ENCODE measurements at regions not wholly inside any gene's neighbourhood (a gene's known extent, or its start where the extent isn't known, plus 50 kb on each side); places are given as distances from the start of the nearest gene placed in this dataset.

DNA sequence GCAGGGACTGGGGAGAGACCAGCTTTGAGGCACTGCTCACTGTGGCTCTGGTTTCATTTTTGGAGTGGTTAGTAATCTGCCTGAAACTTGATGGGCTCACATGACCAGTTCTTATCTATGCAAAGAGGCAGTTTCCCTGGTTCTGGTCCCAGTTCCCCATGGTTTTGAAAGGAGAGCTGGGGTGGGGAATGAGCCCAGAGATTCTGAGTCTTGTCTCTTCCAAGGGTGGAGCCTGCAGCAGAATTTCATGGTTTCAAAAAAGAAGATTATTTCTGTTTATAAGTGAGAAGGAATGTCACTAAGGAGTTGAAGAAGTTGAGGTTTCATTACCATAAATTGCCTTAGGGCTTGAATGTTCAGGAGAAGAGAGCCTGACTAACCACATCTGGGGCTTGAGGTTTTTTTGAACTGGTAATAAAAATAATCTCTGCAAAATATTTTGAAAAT, 190.2 kb upstream of the HABP2 start:
- H3K4me3 ChIP-seq (ENCODE audit: low read depth in 2 of 2, low read length in 2 of 2), result no peak overlapping the region
- BruUV-seq (replicated peaks), result no TSS peak
- no peak for ATAC-seq
- in situ Hi-C loops (cut with HindIII; ENCODE audit: low pct_unique_long_range_greater_than_20kb, low sequenced_read_pairs), result no loop called here
- H3K27me3 ChIP-seq (ENCODE audit: control insufficient read depth, insufficient read depth, low read length), result peaks cover 37% of the 10 kb centered on the region
- no peaks in the 10 kb centered on the region for H3K9me3 ChIP-seq (ENCODE audit: control insufficient read depth, insufficient read depth, low read depth, low read length)
- intact Hi-C loops (cut with micrococcal nuclease; ENCODE audit: unreplicated experiment), result no loop called here
- no peak overlapping the region for H3K27ac ChIP-seq (ENCODE audit: low read length)
- H3K36me3 ChIP-seq (ENCODE audit: control insufficient read depth, insufficient read depth, low read length), result no peaks in the 10 kb centered on the region
- TF ChIP-seq, protein P1, sequence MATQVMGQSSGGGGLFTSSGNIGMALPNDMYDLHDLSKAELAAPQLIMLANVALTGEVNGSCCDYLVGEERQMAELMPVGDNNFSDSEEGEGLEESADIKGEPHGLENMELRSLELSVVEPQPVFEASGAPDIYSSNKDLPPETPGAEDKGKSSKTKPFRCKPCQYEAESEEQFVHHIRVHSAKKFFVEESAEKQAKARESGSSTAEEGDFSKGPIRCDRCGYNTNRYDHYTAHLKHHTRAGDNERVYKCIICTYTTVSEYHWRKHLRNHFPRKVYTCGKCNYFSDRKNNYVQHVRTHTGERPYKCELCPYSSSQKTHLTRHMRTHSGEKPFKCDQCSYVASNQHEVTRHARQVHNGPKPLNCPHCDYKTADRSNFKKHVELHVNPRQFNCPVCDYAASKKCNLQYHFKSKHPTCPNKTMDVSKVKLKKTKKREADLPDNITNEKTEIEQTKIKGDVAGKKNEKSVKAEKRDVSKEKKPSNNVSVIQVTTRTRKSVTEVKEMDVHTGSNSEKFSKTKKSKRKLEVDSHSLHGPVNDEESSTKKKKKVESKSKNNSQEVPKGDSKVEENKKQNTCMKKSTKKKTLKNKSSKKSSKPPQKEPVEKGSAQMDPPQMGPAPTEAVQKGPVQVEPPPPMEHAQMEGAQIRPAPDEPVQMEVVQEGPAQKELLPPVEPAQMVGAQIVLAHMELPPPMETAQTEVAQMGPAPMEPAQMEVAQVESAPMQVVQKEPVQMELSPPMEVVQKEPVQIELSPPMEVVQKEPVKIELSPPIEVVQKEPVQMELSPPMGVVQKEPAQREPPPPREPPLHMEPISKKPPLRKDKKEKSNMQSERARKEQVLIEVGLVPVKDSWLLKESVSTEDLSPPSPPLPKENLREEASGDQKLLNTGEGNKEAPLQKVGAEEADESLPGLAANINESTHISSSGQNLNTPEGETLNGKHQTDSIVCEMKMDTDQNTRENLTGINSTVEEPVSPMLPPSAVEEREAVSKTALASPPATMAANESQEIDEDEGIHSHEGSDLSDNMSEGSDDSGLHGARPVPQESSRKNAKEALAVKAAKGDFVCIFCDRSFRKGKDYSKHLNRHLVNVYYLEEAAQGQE (IDR thresholded peaks at IDR 0.05; ENCODE audit: insufficient read depth in 1 of 2, low read depth in 2 of 2, low read length in 1 of 2), result no peak
- TF ChIP-seq, protein P2, sequence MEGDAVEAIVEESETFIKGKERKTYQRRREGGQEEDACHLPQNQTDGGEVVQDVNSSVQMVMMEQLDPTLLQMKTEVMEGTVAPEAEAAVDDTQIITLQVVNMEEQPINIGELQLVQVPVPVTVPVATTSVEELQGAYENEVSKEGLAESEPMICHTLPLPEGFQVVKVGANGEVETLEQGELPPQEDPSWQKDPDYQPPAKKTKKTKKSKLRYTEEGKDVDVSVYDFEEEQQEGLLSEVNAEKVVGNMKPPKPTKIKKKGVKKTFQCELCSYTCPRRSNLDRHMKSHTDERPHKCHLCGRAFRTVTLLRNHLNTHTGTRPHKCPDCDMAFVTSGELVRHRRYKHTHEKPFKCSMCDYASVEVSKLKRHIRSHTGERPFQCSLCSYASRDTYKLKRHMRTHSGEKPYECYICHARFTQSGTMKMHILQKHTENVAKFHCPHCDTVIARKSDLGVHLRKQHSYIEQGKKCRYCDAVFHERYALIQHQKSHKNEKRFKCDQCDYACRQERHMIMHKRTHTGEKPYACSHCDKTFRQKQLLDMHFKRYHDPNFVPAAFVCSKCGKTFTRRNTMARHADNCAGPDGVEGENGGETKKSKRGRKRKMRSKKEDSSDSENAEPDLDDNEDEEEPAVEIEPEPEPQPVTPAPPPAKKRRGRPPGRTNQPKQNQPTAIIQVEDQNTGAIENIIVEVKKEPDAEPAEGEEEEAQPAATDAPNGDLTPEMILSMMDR (IDR thresholded peaks at IDR 0.05), result no peak
- TF ChIP-seq TCF7L2 (IDR thresholded peaks at IDR 0.05; ENCODE audit: low read depth, low read length) (no peak), POLR2AphosphoS5 (IDR thresholded peaks at IDR 0.05; ENCODE audit: low read depth, low read length) (no peak), SIN3A (IDR thresholded peaks at IDR 0.05; ENCODE audit: borderline replicate concordance, insufficient read depth, low read depth, low read length) (no peak)
- no peak for DNase-seq (ENCODE audit: low read depth, low spot score)
- POLR2A ChIA-PET, result no interaction called here
- no peaks in the 10 kb centered on the region for H3K4me1 ChIP-seq (ENCODE audit: control insufficient read depth, insufficient read depth, low read length)
- CTCF ChIA-PET, result no interaction called here

DNA sequence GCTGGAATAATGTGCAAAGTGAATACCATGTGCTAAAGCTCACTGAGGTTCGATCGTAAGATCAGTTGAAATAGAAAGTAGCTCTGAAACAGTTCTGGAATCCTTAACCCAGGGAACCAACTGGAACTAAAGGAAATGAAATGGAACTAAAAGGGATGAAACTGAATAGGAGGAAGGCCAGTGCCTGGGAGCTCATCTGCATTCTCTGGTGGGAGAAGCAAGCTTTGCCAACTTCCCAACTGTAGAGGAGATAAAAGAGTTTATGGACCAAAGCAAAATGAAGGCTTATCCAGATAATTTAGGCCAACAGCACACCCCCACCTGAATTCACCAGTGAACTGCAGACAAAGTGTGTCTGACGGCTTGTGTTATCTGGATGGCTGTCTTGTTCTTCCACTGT, 188.6 kb upstream of the HABP2 start:
- Histone ChIP-seq H3K9me3 (ENCODE audit: control insufficient read depth, insufficient read depth, low read depth, low read length) (no peaks in the 10 kb centered on the region), H3K4me1 (ENCODE audit: control insufficient read depth, insufficient read depth, low read length) (no peaks in the 10 kb centered on the region), H3K36me3 (ENCODE audit: control insufficient read depth, insufficient read depth, low read length) (no peaks in the 10 kb centered on the region), H3K27me3 (ENCODE audit: control insufficient read depth, insufficient read depth, low read length) (peaks cover 40% of the 10 kb centered on the region), H3K27ac (ENCODE audit: low read length) (no peak overlapping the region), H3K4me3 (ENCODE audit: low read depth in 2 of 2, low read length in 2 of 2) (no peak overlapping the region)
- POLR2A ChIA-PET, result no interaction called here
- no TSS peak for BruUV-seq (replicated peaks)
- no peak for DNase-seq (ENCODE audit: low read depth, low spot score)
- in situ Hi-C loops (cut with HindIII; ENCODE audit: low pct_unique_long_range_greater_than_20kb, low sequenced_read_pairs) (no loop called here), intact Hi-C loops (cut with micrococcal nuclease; ENCODE audit: unreplicated experiment) (no loop called here)
- no peak for ATAC-seq
- CTCF ChIA-PET, result no interaction called here
- TF ChIP-seq SIN3A (IDR thresholded peaks at IDR 0.05; ENCODE audit: borderline replicate concordance, insufficient read depth, low read depth, low read length), result no peak
- TF ChIP-seq, protein P2 (IDR thresholded peaks at IDR 0.05), result no peak
- no peak for TF ChIP-seq TCF7L2 (IDR thresholded peaks at IDR 0.05; ENCODE audit: low read depth, low read length)
- TF ChIP-seq, protein P1 (IDR thresholded peaks at IDR 0.05; ENCODE audit: insufficient read depth in 1 of 2, low read depth in 2 of 2, low read length in 1 of 2), result no peak
- TF ChIP-seq POLR2AphosphoS5 (IDR thresholded peaks at IDR 0.05; ENCODE audit: low read depth, low read length), result no peak
